M059J (cell line): ENCODE measurements at regions not wholly inside any gene's neighbourhood (a gene's known extent, or its start where the extent isn't known, plus 50 kb on each side); places are given as distances from the start of the nearest gene placed in this dataset.
A peak's percentile ranks its signal among the peaks of the same experiment; 100 is the strongest.
"Not testable (repeated sequence)": the region's sequence is repeated elsewhere in the genome, so short reads cannot be mapped to it uniquely, and the experiment has no call there.

Source experiments
- DNase-seq: peaks from one replicate; pipeline ENCODE4 v3.0.0-alpha.2; 2012; ENCODE audit warnings: low read depth

DNA sequence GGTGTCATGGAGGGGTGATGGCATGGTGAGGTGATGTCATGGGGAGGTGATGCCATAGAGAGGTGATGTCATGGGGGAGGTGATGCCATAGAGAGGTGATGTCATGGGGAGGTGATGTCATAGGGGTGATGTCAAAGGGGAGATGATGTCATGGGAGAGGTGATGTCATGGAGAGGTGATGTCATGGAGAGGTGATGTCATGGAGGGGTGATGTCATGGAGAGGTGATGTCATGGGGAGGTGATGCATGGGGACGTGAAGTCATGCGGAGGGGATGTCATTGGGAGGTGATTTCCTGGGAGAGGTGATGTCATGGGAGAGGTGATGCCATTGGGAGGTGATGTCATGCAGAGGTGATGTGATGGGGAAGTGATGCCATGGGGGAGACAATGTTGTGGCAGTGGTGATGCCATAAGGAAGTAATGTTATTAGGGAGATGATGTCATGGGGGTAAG is 92.1 kb upstream of the C1orf174 start:
- no peak for DNase-seq

GRCh38 chr1:3992746-3993145 is 92.7 kb upstream of the C1orf174 start:
- no peak for DNase-seq

DNA sequence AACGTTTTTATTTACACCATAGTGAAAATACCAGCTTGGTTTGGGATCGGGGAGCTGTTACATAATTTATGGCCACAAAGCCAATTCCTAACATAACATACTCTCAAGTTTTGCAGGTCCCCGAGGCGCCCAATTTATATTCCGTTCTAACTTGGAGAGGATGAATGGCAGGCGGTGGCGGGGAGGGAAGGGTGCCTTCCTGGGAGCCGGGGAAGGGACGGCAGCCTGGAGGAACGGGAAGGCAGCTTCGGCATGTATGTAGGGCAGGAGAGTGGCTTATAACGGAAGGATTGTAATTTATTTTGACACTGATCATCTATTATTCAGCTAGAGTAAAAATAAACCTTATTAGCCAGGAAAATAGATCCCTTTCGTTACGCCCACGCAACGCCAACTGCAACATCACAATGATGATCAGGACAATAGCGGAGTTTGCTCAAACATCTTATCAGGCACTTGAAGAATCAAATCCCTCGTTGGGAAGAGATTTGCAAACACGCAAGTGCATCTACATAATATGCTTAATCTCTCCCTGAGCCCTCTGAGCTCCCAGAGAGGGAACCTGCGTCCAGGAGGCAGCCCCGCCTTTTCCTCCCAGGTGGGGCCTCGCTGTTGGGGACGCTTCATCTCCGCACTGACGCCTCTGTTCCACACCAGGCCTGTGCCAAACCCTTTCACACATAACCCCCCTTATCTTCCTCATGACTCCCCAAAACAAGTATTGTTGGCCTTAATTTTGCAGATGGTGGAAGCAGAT is 93.7 kb upstream of the C1orf174 start:
- DNase-seq, result no peak

DNA sequence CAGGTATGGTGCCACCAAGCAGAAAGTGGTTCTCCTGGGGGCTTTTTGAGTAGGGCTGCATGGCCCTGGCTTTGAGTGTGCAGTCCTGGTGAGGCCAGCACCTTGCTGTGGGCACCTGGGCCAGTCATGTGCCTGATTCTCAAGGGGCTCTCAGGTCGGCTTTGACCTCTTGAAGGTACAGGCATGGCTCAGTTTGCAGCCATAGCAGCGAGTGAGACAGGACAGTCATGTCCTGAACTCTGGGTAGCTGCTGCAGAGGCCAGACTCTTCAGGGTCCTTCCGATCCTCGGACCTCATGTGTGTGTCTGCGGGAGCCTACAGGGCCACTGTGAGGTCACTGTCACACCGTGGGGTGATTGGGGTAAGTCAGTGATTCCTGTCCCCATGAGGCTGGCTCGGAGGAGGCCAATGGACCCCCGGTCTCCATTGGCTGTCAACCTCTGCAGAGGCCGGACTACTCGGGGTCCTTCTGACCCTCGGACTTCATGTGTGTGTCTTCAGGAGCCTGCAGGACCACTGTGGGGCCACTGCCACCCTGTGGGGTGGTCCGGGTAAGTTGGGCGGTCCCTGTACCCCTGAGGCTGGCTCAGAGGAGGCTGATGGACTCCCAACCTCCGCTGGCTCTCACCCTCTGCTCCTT is 95.2 kb upstream of the C1orf174 start:
- DNase-seq, result no peak

- peak; percentile 8 for DNase-seq
Measured at GRCh38 chr1:3996846-3997705, 97.0 kb upstream of the C1orf174 start.

- no peak for DNase-seq
Measured at GRCh38 chr1:3998086-3998485, 98.0 kb upstream of the C1orf174 start.

DNA sequence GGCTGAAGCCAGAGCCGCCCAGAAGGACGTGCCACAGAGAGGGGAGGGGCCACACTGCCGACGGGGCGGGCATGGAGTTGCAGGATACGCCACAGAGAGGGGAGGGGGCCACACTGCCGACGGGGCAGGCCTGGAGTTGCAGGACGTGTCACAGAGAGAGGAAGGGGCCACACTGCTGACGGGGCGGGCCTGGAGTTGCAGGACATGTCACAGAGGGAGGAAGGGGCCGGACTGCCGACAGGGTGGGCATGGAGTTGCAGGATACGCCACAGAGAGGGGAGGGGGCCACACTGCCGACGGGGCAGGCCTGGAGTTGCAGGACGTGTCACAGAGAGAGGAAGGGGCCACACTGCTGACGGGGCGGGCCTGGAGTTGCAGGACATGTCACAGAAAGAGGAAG is 99.4 kb upstream of the C1orf174 start:
- DNase-seq, result not testable (repeated sequence)

- no peak for DNase-seq
Measured at GRCh38 chr1:3999941-4000735, 100.1 kb upstream of the C1orf174 start.

DNA sequence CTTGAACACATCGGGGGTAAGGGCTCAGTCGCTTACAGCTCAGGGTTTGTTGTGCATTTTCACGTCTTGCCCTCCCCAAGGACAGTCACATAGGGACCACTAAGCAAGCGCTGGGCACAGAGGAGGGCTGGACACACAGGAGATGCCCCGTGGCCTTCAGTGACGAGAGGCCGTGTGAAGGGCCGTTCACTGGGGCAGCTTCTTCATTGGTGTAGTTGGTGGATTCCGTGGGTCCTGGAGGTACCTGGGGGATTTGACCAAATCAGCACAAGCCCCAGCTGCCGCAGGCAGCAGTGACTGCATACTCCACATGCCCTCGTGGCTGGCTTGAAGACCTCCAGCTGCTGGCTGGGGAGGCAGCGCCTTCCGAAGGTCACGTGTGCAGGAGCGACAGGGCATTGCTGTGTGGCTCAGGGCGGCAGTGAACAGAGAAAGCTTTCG is 100.8 kb upstream of the C1orf174 start:
- no peak for DNase-seq

GRCh38 chr1:4001461-4001860 is 101.4 kb upstream of the C1orf174 start:
- DNase-seq, result no peak

- DNase-seq, result no peak
Measured at GRCh38 chr1:4002061-4002521, 102.0 kb upstream of the C1orf174 start.

DNA sequence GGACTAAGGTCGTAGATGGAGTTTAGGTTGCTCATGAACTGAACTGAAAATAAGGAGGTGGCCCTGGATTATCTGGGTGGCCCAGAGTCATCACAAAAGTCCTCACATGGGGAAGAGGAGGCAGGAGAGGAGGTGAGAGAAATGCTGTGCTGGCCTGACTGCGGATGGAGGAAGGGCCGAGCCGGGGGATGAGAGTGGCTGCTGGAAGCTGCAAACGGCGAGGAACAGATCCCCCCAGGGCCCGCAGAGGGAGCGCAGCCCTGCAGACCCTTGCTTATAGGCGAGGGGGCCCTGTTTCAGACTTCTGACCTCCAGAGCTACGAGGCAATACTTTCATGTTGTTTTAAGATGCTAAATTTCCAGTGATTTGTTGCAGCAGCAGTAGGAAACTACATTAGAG is 102.7 kb upstream of the C1orf174 start:
- DNase-seq, result no peak

- no peak for DNase-seq
Measured at GRCh38 chr1:4003846-4004505, 103.9 kb upstream of the C1orf174 start.

DNA sequence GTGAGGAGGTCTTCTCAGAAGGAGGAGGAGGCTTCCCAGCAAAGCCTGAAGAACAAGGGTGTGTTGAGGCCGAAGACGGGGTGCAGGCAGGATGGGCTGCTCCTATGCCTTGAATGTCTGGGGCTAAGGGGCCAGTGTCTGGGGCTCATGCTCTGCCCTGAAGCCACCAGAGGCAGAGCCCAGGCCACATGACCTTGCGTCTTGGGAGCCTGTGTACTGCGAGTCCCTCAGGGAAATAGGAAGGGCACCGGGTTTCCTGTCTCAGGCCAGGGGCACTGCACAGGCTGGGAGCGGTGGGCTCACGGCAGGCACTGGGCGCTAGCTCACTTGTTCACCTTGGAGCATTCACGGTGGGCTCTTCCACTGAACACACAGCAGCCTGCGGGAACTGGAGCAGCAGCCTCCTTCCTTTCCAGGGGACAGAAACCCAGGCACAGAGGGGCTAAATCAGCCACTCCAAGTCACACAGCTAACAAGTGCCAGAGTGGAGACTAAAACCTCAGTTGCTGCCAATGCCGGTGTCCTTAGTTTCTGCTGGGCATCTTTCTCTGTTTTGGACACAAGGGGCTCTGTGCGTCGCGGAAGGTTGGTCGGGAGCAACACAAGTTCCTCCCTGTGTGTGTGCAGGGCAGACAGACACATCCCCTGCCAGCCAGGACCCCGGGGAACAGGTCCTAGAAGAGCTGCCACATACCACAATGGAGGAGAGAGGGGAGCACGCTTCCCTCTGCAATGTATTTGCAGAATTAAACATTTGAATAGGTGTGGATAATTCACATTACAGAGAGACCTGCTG is 104.8 kb upstream of the C1orf174 start:
- DNase-seq, result no peak

GRCh38 chr1:4005431-4005830 is 105.4 kb upstream of the C1orf174 start:
- no peak for DNase-seq

DNA sequence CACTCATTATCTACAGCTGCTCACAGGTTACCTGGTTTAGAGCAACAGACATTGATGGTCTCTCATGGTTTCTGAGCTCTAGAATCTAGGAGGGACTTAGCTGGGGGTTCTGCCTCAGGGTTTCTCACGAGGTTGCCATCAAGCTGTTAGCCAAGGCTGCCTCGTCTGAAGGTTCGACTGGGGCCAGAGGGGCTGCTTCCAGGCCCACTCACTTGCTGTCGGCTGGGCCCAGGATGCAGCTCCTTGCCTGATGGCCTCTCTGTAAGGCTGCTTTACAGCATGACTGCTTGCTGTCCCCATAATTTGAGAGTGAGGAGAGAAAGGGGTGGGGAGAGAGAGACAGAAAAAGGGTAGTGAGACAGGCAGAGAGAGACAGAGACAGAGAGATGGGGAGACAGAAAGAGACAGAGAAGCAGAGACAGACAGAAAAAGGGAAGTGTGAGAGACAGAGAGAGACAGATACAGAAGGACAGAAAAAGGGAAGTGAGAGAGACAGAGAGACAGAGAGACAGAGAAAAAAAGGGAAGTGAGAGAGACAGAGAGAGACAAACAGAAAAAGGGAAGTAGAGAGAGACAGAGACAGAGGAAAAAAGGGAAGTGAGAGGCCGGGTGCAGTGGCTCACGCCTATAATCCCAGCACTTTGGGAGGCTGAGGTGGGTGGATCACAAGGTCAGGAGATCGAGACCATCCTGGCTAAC is 106.8 kb upstream of the C1orf174 start:
- no peak for DNase-seq

- DNase-seq, result no peak
Measured at GRCh38 chr1:4010284-4010683, 110.2 kb upstream of the C1orf174 start.

DNA sequence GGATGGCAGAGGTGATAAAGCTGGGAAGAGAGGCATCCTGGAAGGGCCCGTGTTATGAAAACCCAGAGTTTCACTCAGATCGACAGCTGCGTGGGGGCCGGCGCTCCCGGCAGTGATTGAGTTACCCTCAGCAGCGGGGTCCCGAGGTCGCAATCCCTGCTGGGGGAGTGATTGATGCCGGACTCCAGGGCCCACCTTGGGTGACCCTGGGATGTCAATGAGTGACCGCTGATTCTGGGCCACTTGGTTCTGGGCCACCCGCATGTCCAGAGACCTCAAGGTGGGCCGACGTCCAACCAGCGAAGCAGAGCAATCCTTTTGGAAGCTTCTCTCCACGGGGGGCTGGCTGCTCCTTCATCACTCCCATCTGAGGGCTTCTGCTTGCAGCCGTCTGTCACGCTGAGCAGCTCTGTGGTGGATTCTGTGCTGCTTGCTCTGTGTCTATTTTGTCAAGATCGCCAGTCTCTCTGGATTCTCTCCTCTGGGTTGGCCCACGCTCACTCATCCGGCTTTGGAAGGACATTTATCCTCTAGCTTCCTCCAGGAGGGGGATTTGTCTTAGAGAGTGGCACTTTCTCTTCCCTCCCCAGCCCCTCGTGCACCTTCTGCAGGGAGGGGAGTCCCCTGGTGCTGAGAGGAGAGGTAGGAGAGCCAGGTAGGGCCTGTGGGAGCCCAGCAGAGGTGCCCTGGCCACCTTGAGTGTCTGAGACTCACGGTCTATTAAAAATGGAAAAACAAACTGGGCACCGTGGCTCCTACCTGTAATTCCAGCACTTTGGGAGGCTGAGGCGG is 110.9 kb upstream of the C1orf174 start:
- no peak for DNase-seq
